Neutrophil (primary cell): ENCODE measurements at regions not wholly inside any gene's neighbourhood (a gene's known extent, or its start where the extent isn't known, plus 50 kb on each side); places are given as distances from the start of the nearest gene placed in this dataset.

Experiments
- H3K27ac ChIP-seq: fragments of 200-600 bp; sonication (generic); 2 replicates; pipeline ENCODE4 v1.5.1; 2016; ENCODE audit warnings: mild to moderate bottlenecking, moderate library complexity
- H3K27me3 ChIP-seq: fragments of 200-600 bp; sonication (generic); 2 replicates; pipeline ENCODE4 v1.6.0; 2016; ENCODE audit warnings: mild to moderate bottlenecking
- H3K36me3 ChIP-seq: fragments of 200-600 bp; sonication (generic); 2 replicates; pipeline ENCODE4 v1.5.1; 2017
- H3K4me1 ChIP-seq, 2 experiments: fragments of 200-600 bp in 1 of 2; sonication (generic) in 1 of 2; 1 replicate in 1 of 2; 2 replicates in 1 of 2; pipeline versions ENCODE4 v1.5.1 to v1.6.1; 2013 to 2016; ENCODE audit warnings: low read depth in 1 of 2, low read length in 1 of 2, mild to moderate bottlenecking in 1 of 2, moderate library complexity in 1 of 2; ENCODE audit not compliant: control insufficient read depth in 1 of 2, insufficient read depth in 1 of 2
- H3K4me3 ChIP-seq, 2 experiments: fragments of 200-600 bp in 1 of 2; sonication (generic) in 1 of 2; 1 replicate in 1 of 2; 2 replicates in 1 of 2; pipeline ENCODE4 v1.5.1; 2013 to 2016; ENCODE audit warnings: low read depth in 1 of 2, low read length in 1 of 2, mild to moderate bottlenecking in 1 of 2, moderate library complexity in 1 of 2
- H3K9me3 ChIP-seq: fragments of 200-600 bp; sonication (generic); 2 replicates; pipeline ENCODE4 v1.5.1; 2016
- TF ChIP-seq, protein P1 (sequence below): fragments of 200-600 bp; sonication (generic); IDR thresholded peaks from 2 replicates; pipeline ENCODE4 v1.5.1; 2016; ENCODE audit warnings: antibody characterized with exemption

DNA sequence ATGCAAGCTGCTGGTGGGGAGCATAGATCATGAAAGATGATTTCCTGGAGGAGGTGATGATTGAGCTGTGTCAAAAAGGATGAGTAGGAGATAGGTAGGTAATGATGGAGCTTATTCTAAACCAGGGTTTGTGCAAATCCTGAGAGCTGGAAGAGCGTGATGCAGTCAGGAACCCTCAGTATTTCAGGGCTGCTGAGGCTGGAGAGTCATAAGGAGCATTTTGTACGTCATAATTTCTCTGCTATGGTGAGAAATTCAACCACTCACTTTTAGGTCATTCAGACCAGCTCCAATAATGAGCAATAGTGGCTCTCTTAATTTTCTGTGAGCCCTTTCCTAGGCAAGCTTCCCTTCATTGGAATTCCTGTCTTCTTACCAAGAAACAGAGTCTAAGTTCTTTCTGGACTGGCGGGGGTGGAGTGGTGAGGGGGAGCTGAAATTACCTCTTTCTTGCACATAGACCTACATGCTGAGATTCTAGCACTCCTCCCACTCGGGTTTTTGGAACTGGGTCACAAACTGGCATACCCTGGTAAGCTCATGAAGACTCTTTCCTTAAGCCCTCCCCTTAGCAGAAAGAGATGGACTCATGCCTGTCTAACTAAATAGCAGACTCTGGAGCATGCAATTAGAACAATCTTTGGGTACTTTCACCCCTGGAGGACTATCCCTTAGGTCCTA, 62.2 kb upstream of the MYCBP2 start:
- H3K9me3 ChIP-seq: no peaks in the 10 kb centered on the region
- H3K4me3 ChIP-seq: no peak overlapping the region
- TF ChIP-seq, protein P1, sequence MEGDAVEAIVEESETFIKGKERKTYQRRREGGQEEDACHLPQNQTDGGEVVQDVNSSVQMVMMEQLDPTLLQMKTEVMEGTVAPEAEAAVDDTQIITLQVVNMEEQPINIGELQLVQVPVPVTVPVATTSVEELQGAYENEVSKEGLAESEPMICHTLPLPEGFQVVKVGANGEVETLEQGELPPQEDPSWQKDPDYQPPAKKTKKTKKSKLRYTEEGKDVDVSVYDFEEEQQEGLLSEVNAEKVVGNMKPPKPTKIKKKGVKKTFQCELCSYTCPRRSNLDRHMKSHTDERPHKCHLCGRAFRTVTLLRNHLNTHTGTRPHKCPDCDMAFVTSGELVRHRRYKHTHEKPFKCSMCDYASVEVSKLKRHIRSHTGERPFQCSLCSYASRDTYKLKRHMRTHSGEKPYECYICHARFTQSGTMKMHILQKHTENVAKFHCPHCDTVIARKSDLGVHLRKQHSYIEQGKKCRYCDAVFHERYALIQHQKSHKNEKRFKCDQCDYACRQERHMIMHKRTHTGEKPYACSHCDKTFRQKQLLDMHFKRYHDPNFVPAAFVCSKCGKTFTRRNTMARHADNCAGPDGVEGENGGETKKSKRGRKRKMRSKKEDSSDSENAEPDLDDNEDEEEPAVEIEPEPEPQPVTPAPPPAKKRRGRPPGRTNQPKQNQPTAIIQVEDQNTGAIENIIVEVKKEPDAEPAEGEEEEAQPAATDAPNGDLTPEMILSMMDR: no peak
- peaks cover 0 to 3% of the 10 kb centered on the region in 2 experiments for H3K4me1 ChIP-seq
- H3K36me3 ChIP-seq: no peaks in the 10 kb centered on the region
- no peaks in the 10 kb centered on the region for H3K27me3 ChIP-seq
- H3K27ac ChIP-seq: no peak overlapping the region

DNA sequence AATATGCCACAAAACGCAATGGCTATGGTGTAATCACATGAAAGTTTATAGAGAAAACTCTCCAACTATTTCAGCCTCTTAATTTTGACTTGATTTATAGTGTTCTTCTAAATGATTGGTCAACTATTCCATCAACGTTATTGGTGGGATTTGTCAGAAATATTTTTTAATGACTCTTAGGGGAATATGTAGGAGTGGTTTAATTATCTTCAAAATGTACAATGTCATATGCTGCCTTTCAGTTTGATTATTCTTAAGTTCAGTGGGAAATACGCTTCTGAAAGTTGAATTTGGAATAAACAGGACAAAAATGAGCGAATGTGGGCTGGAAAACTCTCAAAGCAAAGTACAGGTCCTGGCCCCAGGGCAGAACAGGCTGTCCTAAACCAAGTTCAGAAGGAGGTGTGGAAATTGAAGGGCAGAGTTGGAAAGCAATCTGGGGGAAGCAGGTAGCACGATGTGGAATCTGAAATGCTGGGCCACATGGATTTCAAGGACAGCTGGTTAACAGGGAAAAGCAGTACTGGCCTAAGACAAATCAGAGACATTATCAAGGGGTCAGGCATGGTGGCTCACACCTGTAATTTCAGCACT, 60.8 kb upstream of the MYCBP2 start:
- Histone ChIP-seq H3K27ac (no peak overlapping the region), H3K9me3 (no peaks in the 10 kb centered on the region)
- TF ChIP-seq, protein P1: no peak

DNA sequence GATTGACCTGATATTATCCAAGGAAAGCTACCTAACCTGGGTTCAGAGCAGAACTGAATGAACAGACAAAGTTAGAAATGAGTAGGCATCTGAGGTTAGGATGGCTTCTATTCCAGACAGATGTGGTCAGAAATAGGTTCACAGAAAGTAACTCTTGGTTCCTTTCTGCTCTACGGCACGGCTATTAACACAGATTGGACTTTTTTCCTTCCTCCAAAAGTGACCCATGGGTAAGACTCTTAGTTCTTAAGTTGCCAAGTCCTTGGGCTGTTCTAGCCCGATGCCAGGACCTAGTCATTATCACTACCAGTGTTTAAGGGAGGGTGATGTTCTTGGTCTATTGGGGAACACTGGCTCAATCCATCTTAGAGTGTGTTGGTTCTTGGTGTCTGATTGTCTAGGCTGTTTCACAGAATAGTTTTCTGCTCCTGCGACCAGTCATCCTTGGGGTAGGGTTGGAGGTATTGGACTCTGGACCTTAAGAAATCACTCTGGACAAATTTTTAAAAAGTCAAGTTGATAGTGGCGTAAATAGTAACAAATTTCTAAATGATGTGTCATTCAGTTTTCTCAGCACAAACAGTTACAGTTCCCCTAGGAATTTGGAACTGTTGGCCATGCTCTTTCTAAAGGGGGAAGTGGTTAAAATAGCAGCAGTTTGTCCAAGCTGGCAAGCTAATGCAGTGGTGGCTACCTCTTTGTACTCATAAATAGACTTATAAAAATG, 60.1 kb upstream of the MYCBP2 start:
- TF ChIP-seq, protein P1: no peak
- Histone ChIP-seq H3K4me1 (peaks cover 0 to 3% of the 10 kb centered on the region in 2 experiments), H3K9me3 (no peaks in the 10 kb centered on the region), H3K36me3 (no peaks in the 10 kb centered on the region), H3K4me3 (no peak overlapping the region), H3K27me3 (no peaks in the 10 kb centered on the region), H3K27ac (no peak overlapping the region)

More for the DNA sequence above, 60.8 kb upstream of the MYCBP2 start:
- H3K27me3 ChIP-seq: no peaks in the 10 kb centered on the region
- H3K4me1 ChIP-seq: no peaks in the 10 kb centered on the region
- no peaks in the 10 kb centered on the region for H3K36me3 ChIP-seq
- H3K4me3 ChIP-seq: no peak overlapping the region

DNA sequence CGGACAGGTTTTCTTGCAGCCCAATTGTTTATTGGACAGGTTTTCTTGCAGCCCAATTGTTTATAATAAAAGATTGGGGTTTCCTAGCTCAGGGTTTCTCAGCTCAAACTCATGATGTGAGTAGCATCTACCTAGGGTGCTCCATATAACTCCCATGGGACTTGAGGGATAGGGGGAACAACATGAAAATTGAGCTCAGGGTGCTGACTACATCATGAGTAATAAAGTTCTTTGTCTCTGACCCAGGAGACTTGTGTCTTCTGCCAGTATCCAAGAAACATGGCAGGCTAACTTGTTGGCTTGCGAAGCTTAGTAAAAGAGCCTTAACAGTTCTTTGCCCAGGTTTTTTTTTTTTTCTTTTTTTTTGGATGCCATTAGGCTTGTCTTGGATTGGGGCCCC, 59.2 kb upstream of the MYCBP2 start:
- H3K27me3 ChIP-seq: no peaks in the 10 kb centered on the region
- H3K27ac ChIP-seq: no peak overlapping the region
- no peaks in the 10 kb centered on the region for H3K36me3 ChIP-seq
- H3K4me1 ChIP-seq: peaks cover 0 to 3% of the 10 kb centered on the region in 2 experiments
- H3K9me3 ChIP-seq: no peaks in the 10 kb centered on the region
- TF ChIP-seq, protein P1: no peak
- H3K4me3 ChIP-seq: no peak overlapping the region

DNA sequence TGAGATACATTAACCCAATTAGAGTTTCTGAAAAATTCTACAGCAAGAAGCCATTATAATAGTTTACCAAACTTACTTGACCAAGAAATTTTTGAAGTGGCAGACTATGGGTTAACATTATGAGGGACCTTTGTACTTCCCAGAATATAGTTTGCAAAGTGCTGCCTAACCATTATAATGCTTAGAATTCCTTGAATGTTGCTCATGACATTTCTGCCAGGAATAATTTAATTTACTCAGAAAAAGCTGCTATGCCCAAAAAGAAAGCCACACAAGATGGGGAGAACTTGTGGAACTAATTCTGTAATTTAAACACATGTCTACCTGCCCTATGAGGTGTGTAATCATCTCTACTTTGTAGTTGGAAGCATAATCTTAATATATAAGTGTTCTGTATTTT, 58.1 kb upstream of the MYCBP2 start:
- TF ChIP-seq, protein P1: no peak
- Histone ChIP-seq H3K4me1 (peaks cover 0 to 3% of the 10 kb centered on the region in 2 experiments), H3K4me3 (no peak overlapping the region), H3K27me3 (no peaks in the 10 kb centered on the region), H3K9me3 (no peaks in the 10 kb centered on the region), H3K36me3 (no peaks in the 10 kb centered on the region), H3K27ac (no peak overlapping the region)
